Hippocampal formation (tissue), 2 donors: ENCODE measurements at regions not wholly inside any gene's neighbourhood (a gene's known extent, or its start where the extent isn't known, plus 50 kb on each side); places are given as distances from the start of the nearest gene placed in this dataset.

Experiments
- DNase-seq, 2 donors: peaks; one replicate each; lab custom pipeline; 2025; lab: John Stamatoyannopoulos, UW

DNA sequence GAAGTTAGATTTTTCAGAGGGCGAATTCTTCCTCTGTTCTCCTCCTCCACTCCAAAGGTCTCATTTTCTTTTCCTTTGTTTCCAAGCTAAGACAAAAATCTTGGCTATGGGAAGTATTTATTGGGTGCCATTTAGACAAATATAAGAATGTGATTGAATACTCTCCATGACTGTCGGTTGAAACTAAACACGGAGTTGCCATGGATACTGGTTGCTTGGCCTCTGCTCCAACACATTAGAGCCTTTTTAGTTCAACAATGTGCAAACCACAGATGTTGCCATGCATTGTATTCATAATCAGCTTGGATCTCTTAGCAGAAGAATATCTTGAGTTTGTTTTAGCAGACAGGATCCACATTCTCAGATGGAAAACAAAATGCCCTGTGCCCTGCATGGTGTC lies 366.5 kb upstream of the LCORL start:
- no peak for DNase-seq

GRCh38 chr4:18381186-18381585 lies 359.6 kb upstream of the LCORL start:
- no peak for DNase-seq

GRCh38 chr4:18369561-18369960 lies 348.0 kb upstream of the LCORL start:
- no peak for DNase-seq

- peak in 1 of 2 donors; percentile 3 for DNase-seq
These were observed 345.3 kb upstream of the LCORL start for GRCh38 chr4:18366892-18367291.

DNA sequence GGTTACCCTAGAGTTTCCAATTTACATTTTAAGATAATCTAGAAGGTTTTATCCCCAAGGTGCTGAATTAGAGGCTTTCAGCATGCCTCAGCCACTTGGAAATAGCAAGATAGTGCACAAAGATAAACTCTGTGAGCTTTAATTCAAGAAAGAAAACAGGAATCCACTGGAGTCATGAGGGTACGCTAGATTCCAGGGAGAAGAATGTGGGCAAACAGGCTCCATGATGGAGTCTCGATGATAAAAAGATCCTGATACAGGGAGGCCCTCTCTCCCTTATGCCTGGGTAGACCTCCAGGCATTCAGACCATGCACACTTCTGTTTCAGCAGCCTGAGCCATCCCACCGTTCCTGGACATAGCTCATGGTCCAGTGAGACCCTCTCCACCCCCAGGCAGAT lies 344.6 kb upstream of the LCORL start:
- no peak for DNase-seq

- DNase-seq, result no peak
These were observed 322.0 kb upstream of the LCORL start for GRCh38 chr4:18343581-18343980.

DNA sequence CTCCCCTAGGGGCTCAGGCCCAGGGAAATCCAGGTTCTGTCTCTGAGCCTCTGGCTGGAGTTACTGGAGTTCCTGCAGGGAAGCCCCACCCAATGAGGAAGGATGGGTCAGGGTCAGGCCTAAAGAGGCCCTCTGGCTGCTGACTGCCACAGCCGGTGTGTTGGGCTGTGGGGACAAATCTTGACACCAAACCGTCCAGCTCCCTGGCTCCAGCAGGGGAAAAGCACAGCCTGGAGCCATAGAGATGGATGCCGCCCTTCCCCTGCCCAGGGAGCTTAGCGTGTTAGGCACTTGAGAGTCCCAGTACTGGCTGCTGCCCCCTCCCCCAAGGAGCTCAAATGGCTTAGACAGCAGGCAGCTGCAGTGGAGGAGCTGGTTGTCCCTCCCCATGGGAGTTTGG lies 321.3 kb upstream of the LCORL start:
- no peak for DNase-seq

DNA sequence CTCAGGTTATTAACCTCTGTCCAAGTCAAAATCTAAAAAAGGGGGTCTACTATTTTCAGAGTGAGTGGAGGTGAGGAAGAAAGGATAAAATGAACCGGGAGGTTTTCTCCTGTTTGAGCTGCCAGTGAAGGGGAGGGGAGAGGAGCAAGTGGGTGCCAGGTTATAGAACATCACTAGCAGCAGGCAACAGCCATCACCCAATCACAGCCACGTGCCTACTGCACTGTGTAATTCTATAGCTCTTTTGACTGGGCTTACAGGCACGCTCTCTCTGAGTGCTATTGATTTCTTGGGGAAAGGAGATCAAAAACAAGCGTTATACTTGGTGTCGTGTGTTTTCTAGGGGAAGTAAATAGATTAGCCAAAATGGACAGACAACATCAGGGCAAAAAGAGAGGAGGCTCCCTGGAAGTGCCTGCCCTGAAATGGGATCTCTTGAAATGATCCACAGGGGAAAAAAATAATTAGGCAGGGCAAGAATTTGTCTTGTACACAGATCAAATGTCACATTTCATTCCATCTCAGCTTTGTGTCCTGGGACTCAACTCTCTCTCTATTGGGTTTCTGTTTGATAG lies 300.5 kb upstream of the LCORL start:
- DNase-seq, result no peak

- no peak for DNase-seq
These were observed 297.9 kb upstream of the LCORL start for GRCh38 chr4:18319431-18319830.

GRCh38 chr4:18318682-18319388 lies 297.3 kb upstream of the LCORL start:
- DNase-seq, result no peak

- DNase-seq, result no peak
These were observed 293.2 kb upstream of the LCORL start for GRCh38 chr4:18314731-18315130.

GRCh38 chr4:18297684-18298083 lies 276.1 kb upstream of the LCORL start:
- DNase-seq, result no peak

DNA sequence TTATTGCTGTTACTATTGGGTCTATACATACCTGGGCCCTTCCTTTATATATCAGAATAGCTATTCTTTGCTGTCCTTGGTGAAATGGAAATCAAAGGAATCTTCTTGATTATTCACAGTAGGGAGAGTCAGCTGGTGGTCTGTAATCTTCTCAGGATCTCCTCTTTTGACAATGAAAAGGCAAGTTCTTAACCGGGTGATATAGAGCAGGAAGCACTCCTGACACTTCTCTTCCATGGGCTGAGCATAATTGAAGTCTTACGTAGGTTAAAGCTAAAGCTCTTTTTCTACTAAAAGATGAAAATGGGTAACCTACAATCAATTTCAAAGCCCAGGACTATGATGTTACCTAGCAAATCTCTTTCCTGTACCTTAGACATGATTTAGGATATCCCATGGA lies 274.9 kb upstream of the LCORL start:
- no peak for DNase-seq

- no peak for DNase-seq
These were observed 273.3 kb upstream of the LCORL start for GRCh38 chr4:18294846-18295245.

DNA sequence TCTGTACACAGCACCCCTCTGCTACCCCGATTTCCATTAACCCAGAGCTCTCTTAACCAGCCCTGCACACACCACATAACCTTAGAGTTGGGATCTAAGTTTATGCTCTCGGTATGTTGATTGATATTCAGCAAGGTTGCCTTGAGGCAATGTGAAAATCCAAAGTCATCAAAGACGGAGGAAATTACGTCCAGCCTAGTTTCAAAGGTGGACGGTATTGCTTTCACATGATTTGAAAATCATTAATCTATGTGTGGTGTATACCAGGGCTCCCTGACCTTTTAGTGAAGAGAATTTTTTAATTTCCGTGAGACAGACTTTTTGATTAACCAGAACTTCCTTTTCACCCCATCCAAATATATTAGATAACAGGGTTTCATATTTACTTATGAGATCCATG lies 272.5 kb upstream of the LCORL start:
- DNase-seq, result no peak

DNA sequence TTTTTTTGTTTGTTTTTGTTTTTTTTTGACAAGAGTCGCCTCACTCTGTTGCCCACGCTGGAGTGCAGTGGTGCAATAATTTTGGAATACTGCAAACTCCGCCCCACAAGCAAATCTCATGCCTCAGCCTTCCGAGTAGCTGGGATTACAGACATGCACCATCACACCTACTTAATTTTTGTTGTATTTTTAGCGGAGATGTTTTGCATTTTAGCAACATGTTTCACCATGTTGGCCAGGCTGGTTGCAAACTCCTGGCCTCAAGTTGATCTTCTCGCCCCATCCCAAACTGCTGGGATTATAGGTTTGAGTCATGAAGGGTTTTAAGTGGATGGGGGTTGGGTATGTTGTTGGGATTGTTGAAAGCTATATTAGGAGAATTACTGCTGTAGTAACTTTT lies 270.9 kb upstream of the LCORL start:
- no peak for DNase-seq

DNA sequence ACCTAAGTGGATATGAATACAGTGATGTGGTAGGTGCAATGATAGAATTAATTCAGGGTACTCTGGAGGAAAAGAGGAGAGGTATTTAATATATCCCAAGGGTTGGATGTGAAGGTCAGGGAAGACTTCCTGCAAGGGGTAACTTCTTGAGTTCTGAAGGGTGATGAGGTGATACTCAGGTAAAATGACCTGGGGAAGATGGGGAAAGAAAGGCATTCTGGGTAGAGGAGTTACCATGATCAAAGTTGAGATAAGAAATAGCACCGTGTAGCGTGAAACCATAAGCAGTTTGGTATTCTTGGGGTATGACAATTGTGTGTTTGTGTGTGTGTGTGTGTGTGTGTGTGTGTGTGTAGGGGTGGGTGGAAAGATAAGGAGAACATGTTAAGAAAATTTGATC lies 270.4 kb upstream of the LCORL start:
- no peak for DNase-seq

- DNase-seq, result no peak
These were observed 269.7 kb upstream of the LCORL start for GRCh38 chr4:18291256-18291655.

- no peak for DNase-seq
These were observed 263.8 kb upstream of the LCORL start for GRCh38 chr4:18285357-18285756.

- no peak for DNase-seq
These were observed 256.7 kb upstream of the LCORL start for GRCh38 chr4:18278244-18278643.

DNA sequence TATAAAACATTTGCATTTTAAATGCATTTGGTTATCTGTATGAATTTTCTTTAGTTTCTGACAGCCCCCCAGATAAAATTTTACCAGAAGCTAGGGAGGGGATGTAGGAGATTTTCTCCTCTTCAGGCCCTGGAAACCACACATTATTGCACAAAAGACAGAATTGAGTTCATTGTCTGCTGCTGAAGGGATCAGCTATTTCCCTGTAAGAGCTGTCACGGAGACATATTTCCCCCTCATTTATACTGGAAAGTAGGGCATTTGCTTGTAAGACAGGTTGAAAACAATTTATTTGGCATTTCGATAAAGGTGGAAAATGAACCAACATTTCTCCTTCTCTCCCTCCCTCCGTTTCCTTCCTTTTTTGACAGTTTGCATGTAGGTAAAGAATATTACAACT lies 241.3 kb upstream of the LCORL start:
- DNase-seq, result no peak

GRCh38 chr4:18252052-18252451 lies 230.5 kb upstream of the LCORL start:
- DNase-seq, result no peak

DNA sequence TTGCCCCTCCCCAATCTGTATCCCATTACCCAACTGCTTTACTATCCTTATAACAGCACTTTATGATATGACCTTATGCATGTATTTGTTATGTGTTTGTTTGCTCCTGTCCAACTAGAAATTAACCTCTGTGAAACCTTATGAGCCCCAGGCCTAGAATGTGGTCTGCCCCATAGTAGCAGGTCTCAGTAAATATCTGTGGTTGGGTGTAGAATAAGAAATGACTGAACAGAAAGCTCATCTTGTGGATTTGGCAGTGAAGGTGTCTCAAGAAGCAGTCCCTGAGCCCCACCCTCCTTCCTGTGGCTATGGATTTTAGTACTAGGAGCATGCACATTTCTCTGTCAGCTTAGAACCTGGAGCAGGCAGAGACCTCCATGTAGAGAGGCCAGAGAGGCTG lies 229.0 kb upstream of the LCORL start:
- DNase-seq, result no peak

- DNase-seq, result no peak
These were observed 227.1 kb upstream of the LCORL start for GRCh38 chr4:18248611-18249010.
